ENCODE measurements at regions not wholly inside any gene's neighbourhood (a gene's known extent, or its start where the extent isn't known, plus 50 kb on each side); places are given as distances from the start of the nearest gene placed in this dataset.

- TF ChIP-seq CTCF (IDR thresholded peaks at IDR 0.05; ENCODE audit: poor library complexity), result no peak
- TF ChIP-seq EZH2phosphoT487 (IDR thresholded peaks at IDR 0.05; ENCODE audit: low read depth, severe bottlenecking, unreplicated experiment), result no peak
Measured at GRCh38 chr5:60488466-60489130, 211.4 kb downstream of the DEPDC1B start.
